ENCODE measurements at regions not wholly inside any gene's neighbourhood (a gene's known extent, or its start where the extent isn't known, plus 50 kb on each side); places are given as distances from the start of the nearest gene placed in this dataset.

GRCh38 chr20:48425321-48425720 is 402.5 kb downstream of the PREX1 start:
- H3K36me3 ChIP-seq: no peaks in the 10 kb centered on the region
- no peaks in the 10 kb centered on the region for H3K9me3 ChIP-seq
- intact Hi-C loops (cut with DNase I): no loop called here
- H3K27ac ChIP-seq: no peak overlapping the region
- peaks cover 0 to 22% (median 0%) of the 10 kb centered on the region in 4 donors for H3K27me3 ChIP-seq
- H3K4me3 ChIP-seq: no peak overlapping the region
- DNase-seq: no peak
- 66 to 81% methylated on average over 3 to 4 of the region's 5 CpGs for WGBS, 2 donors
- no peaks in the 10 kb centered on the region for H3K4me1 ChIP-seq
- no peak for TF ChIP-seq POLR2A (IDR thresholded peaks at IDR 0.05)
- TF ChIP-seq CTCF (IDR thresholded peaks at IDR 0.05): no peak

DNA sequence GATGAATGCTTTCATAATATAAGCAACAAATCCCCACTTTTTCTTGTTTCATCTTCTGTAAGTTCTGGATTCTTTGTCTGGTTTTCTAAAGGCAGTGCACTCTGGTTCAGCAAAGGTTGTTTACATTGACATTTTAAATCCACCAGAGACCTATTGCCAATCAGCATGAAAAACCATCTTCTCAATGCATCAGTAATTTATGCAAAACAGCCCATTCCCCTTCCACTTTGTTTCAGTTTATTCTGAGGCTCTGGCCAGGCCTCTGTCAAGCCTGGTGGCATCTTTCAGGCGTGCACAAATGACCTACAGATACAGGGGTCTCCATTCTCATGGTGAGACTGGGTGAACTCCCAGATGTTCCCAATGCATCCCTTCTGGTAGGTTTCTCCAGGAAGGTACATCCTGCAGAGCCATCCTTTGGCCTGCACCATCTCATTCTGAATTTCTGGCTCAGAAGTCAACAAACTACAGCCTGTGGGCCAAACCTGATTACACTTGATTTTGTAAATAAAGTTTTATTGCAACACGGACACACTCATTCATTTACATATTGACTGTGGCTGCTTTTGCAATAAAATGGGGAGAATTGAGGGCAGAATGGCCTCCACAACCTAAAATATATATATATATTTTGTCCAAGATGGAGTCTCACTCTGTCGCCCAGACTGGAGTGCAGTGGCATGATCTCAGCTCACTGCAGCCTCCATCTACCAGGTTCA is 405.4 kb downstream of the PREX1 start:
- 83 to 93% methylated on average over 3 of the region's 3 CpGs for WGBS, 2 donors
- H3K27ac ChIP-seq: no peak overlapping the region
- H3K9me3 ChIP-seq: no peaks in the 10 kb centered on the region
- no peaks in the 10 kb centered on the region for H3K4me1 ChIP-seq
- no peak for DNase-seq
- H3K36me3 ChIP-seq: no peaks in the 10 kb centered on the region
- peaks cover 0 to 22% (median 0%) of the 10 kb centered on the region in 4 donors for H3K27me3 ChIP-seq
- TF ChIP-seq CTCF (IDR thresholded peaks at IDR 0.05): no peak
- no peak for TF ChIP-seq POLR2A (IDR thresholded peaks at IDR 0.05)
- H3K4me3 ChIP-seq: no peak overlapping the region
- intact Hi-C loops (cut with DNase I): no loop called here

- no peak for DNase-seq
- H3K36me3 ChIP-seq: no peaks in the 10 kb centered on the region
- TF ChIP-seq CTCF (IDR thresholded peaks at IDR 0.05) (peak in 1 of 6 experiments; percentile 5), POLR2A (IDR thresholded peaks at IDR 0.05) (no peak)
- H3K9me3 ChIP-seq: no peaks in the 10 kb centered on the region
- H3K4me1 ChIP-seq: no peaks in the 10 kb centered on the region
- H3K4me3 ChIP-seq: no peak overlapping the region
- intact Hi-C loops (cut with DNase I): no loop called here
- 60 to 69% methylated on average over 3 of the region's 3 CpGs for WGBS, 2 donors
- peaks cover 0 to 15% (median 0%) of the 10 kb centered on the region in 4 donors for H3K27me3 ChIP-seq
- H3K27ac ChIP-seq: no peak overlapping the region
Measured at GRCh38 chr20:48421547-48421946, 406.3 kb downstream of the PREX1 start.

DNA sequence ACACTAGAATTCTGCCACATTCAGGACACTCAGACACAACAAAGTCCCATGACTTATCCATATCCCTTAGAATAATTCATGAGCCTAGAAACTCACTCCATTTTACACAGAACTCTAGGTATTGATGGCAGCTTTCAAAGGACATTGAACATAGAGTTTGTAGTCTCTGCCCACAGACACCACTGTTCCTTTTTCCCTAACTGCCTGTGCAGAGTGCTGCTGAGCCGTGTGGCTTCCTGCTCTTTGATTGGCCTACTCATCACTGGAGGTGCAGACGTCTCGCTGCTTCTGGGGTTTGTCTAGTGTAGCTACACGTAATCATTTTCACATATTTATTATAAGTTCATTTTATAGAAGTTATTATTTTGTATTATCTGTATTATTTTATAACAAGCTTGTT is 407.6 kb downstream of the PREX1 start:
- Histone ChIP-seq H3K9me3 (no peaks in the 10 kb centered on the region), H3K36me3 (no peaks in the 10 kb centered on the region), H3K27ac (no peak overlapping the region), H3K27me3 (peaks cover 0 to 4% (median 0%) of the 10 kb centered on the region in 4 donors), H3K4me3 (no peak overlapping the region), H3K4me1 (no peaks in the 10 kb centered on the region)
- DNase-seq: no peak
- no peak for TF ChIP-seq POLR2A (IDR thresholded peaks at IDR 0.05)
- no peak for TF ChIP-seq CTCF (IDR thresholded peaks at IDR 0.05)
- intact Hi-C loops (cut with DNase I): no loop called here
- WGBS, 2 donors: 74 to 83% methylated on average over 4 of the region's 4 CpGs

GRCh38 chr20:48419173-48419572 is 408.6 kb downstream of the PREX1 start:
- Histone ChIP-seq H3K4me1 (no peaks in the 10 kb centered on the region), H3K4me3 (no peak overlapping the region), H3K9me3 (no peaks in the 10 kb centered on the region), H3K27me3 (peaks cover 0 to 3% (median 0%) of the 10 kb centered on the region in 4 donors), H3K36me3 (no peaks in the 10 kb centered on the region), H3K27ac (no peak overlapping the region)
- TF ChIP-seq CTCF (IDR thresholded peaks at IDR 0.05) (no peak), POLR2A (IDR thresholded peaks at IDR 0.05) (no peak)
- DNase-seq: no peak
- WGBS, 2 donors: 71 to 76% methylated on average over 4 of the region's 4 CpGs
- intact Hi-C loops (cut with DNase I): no loop called here

Data from esophagus squamous epithelium (tissue), 5 donors.